ENCODE measurements at regions not wholly inside any gene's neighbourhood (a gene's known extent, or its start where the extent isn't known, plus 50 kb on each side); places are given as distances from the start of the nearest gene placed in this dataset.
"Not testable (repeated sequence)": the region's sequence is repeated elsewhere in the genome, so short reads cannot be mapped to it uniquely, and the experiment has no call there.

GRCh38 chr11:16605894-16606783, 132.3 kb upstream of the C11orf58 start:
- DNase-seq (ENCODE audit: low spot score): peak; percentile 95

- DNase-seq (ENCODE audit: low spot score): no peak
Observed at GRCh38 chr11:16605389-16605893, 133.0 kb upstream of the C11orf58 start.

- DNase-seq (ENCODE audit: low spot score): no peak
Observed at GRCh38 chr11:16604794-16605388, 133.6 kb upstream of the C11orf58 start.

GRCh38 chr11:16603890-16604793, 134.3 kb upstream of the C11orf58 start:
- DNase-seq (ENCODE audit: low spot score): peak; percentile 62

- no peak for DNase-seq (ENCODE audit: low spot score)
Observed at GRCh38 chr11:16603245-16603644, 135.2 kb upstream of the C11orf58 start.

- DNase-seq (ENCODE audit: low spot score): no peak
Observed at GRCh38 chr11:16598906-16599305, 139.5 kb upstream of the C11orf58 start.

GRCh38 chr11:16598032-16598431, 140.4 kb upstream of the C11orf58 start:
- no peak for DNase-seq (ENCODE audit: low spot score)

- DNase-seq (ENCODE audit: low spot score): no peak
Observed at GRCh38 chr11:16596231-16596630, 142.2 kb upstream of the C11orf58 start.

GRCh38 chr11:16591157-16591556, 147.3 kb upstream of the C11orf58 start:
- no peak for DNase-seq (ENCODE audit: low spot score)

- DNase-seq (ENCODE audit: low spot score): no peak
Observed at GRCh38 chr11:16587670-16588069, 150.8 kb upstream of the C11orf58 start.

GRCh38 chr11:16584569-16584968, 153.9 kb upstream of the C11orf58 start:
- DNase-seq (ENCODE audit: low spot score): no peak

GRCh38 chr11:16581078-16581477, 157.4 kb upstream of the C11orf58 start:
- DNase-seq (ENCODE audit: low spot score): not testable (repeated sequence)

- no peak for DNase-seq (ENCODE audit: low spot score)
Observed at GRCh38 chr11:16577490-16577889, 161.0 kb upstream of the C11orf58 start.

GRCh38 chr11:16574889-16575288, 163.6 kb upstream of the C11orf58 start:
- DNase-seq (ENCODE audit: low spot score): not testable (repeated sequence)

- DNase-seq (ENCODE audit: low spot score): no peak
Observed at GRCh38 chr11:16572945-16573344, 165.5 kb upstream of the C11orf58 start.

GRCh38 chr11:16561150-16561549, 177.3 kb upstream of the C11orf58 start:
- DNase-seq (ENCODE audit: low spot score): no peak

- no peak for DNase-seq (ENCODE audit: low spot score)
Observed at GRCh38 chr11:16558494-16558893, 180.0 kb upstream of the C11orf58 start.

- no peak for DNase-seq (ENCODE audit: low spot score)
Observed at GRCh38 chr11:16555956-16556355, 182.5 kb upstream of the C11orf58 start.

GRCh38 chr11:16554361-16554760, 184.1 kb upstream of the C11orf58 start:
- no peak for DNase-seq (ENCODE audit: low spot score)

- no peak for DNase-seq (ENCODE audit: low spot score)
Observed at GRCh38 chr11:16547879-16548278, 190.6 kb upstream of the C11orf58 start.

GRCh38 chr11:16543642-16544041, 187.3 kb upstream of the SOX6 start:
- no peak for DNase-seq (ENCODE audit: low spot score)

GRCh38 chr11:16542353-16542752, 186.0 kb upstream of the SOX6 start:
- no peak for DNase-seq (ENCODE audit: low spot score)
